ENCODE measurements at regions not wholly inside any gene's neighbourhood (a gene's known extent, or its start where the extent isn't known, plus 50 kb on each side); places are given as distances from the start of the nearest gene placed in this dataset.
"Not testable (repeated sequence)": the region's sequence is repeated elsewhere in the genome, so short reads cannot be mapped to it uniquely, and the experiment has no call there.

- no peak for FAIRE-seq
- no peak overlapping the region for H2AFZ ChIP-seq (ENCODE audit: low read depth, low read length)
- H3K27ac Mint-ChIP-seq (ENCODE audit: unreplicated experiment) = no peak overlapping the region
These were observed 93.2 kb downstream of the GPR65 start for GRCh38 chr14:88098163-88098562.

GRCh38 chr14:88104710-88105109 lies 99.8 kb downstream of the GPR65 start:
- no peak overlapping the region for H3K9ac ChIP-seq (ENCODE audit: low read length)
- H3K27me3 Mint-ChIP-seq (ENCODE audit: low read depth, unreplicated experiment) = no peaks in the 10 kb centered on the region
- no peak overlapping the region for H3K4me3 ChIP-seq (ENCODE audit: insufficient read depth, low read depth, low read length)
- TF ChIP-seq, protein P1, sequence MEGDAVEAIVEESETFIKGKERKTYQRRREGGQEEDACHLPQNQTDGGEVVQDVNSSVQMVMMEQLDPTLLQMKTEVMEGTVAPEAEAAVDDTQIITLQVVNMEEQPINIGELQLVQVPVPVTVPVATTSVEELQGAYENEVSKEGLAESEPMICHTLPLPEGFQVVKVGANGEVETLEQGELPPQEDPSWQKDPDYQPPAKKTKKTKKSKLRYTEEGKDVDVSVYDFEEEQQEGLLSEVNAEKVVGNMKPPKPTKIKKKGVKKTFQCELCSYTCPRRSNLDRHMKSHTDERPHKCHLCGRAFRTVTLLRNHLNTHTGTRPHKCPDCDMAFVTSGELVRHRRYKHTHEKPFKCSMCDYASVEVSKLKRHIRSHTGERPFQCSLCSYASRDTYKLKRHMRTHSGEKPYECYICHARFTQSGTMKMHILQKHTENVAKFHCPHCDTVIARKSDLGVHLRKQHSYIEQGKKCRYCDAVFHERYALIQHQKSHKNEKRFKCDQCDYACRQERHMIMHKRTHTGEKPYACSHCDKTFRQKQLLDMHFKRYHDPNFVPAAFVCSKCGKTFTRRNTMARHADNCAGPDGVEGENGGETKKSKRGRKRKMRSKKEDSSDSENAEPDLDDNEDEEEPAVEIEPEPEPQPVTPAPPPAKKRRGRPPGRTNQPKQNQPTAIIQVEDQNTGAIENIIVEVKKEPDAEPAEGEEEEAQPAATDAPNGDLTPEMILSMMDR (IDR thresholded peaks at IDR 0.05; ENCODE audit: insufficient read depth, low read depth, low read length) = no peak
- TF ChIP-seq EZH2 (IDR thresholded peaks at IDR 0.05; ENCODE audit: insufficient read depth, low read length) = no peak
- no peaks in the 10 kb centered on the region for H3K36me3 ChIP-seq (ENCODE audit: insufficient read depth, low read length)
- no peak for FAIRE-seq
- no peak overlapping the region for H3K4me2 ChIP-seq (ENCODE audit: low read length)
- no peak overlapping the region for H3K4me3 Mint-ChIP-seq (ENCODE audit: unreplicated experiment)
- peaks cover 3% of the 10 kb centered on the region for H3K9me3 ChIP-seq (ENCODE audit: insufficient read depth, low read depth, low read length)
- H3K36me3 Mint-ChIP-seq (ENCODE audit: low read depth, unreplicated experiment) = no peaks in the 10 kb centered on the region
- H2AFZ ChIP-seq (ENCODE audit: low read depth, low read length) = no peak overlapping the region
- DNase-seq (ENCODE audit: low read depth) = no peak
- no peak overlapping the region for H3K27ac Mint-ChIP-seq (ENCODE audit: unreplicated experiment)
- H4K20me1 ChIP-seq (ENCODE audit: insufficient read depth, low read length) = no peaks in the 10 kb centered on the region
- no peaks in the 10 kb centered on the region for H3K4me1 Mint-ChIP-seq (ENCODE audit: low read depth, unreplicated experiment)
- no peaks in the 10 kb centered on the region for H3K27me3 ChIP-seq (ENCODE audit: insufficient read depth, low read length)
- H3K9me3 Mint-ChIP-seq (ENCODE audit: unreplicated experiment) = no peaks in the 10 kb centered on the region
- H3K79me2 ChIP-seq (ENCODE audit: insufficient read depth, low read length) = no peaks in the 10 kb centered on the region
- no peak overlapping the region for H3K27ac ChIP-seq (ENCODE audit: low read depth, low read length)
- no peaks in the 10 kb centered on the region for H3K4me1 ChIP-seq (ENCODE audit: insufficient read depth, low read length)

More at GRCh38 chr14:88098163-88098562, 93.2 kb downstream of the GPR65 start:
- Mint-ChIP-seq H3K4me3 (ENCODE audit: unreplicated experiment) (no peak overlapping the region), H3K9me3 (ENCODE audit: unreplicated experiment) (no peaks in the 10 kb centered on the region), H3K36me3 (ENCODE audit: low read depth, unreplicated experiment) (no peaks in the 10 kb centered on the region), H3K27me3 (ENCODE audit: low read depth, unreplicated experiment) (no peaks in the 10 kb centered on the region), H3K4me1 (ENCODE audit: low read depth, unreplicated experiment) (no peaks in the 10 kb centered on the region)
- TF ChIP-seq, protein P1 (IDR thresholded peaks at IDR 0.05; ENCODE audit: insufficient read depth, low read depth, low read length) = no peak
- no peak for TF ChIP-seq EZH2 (IDR thresholded peaks at IDR 0.05; ENCODE audit: insufficient read depth, low read length)
- no peak overlapping the region for H3K9ac ChIP-seq (ENCODE audit: low read length)
- H3K27me3 ChIP-seq (ENCODE audit: insufficient read depth, low read length) = no peaks in the 10 kb centered on the region
- no peaks in the 10 kb centered on the region for H3K4me1 ChIP-seq (ENCODE audit: insufficient read depth, low read length)
- no peaks in the 10 kb centered on the region for H3K9me3 ChIP-seq (ENCODE audit: insufficient read depth, low read depth, low read length)
- DNase-seq (ENCODE audit: low read depth) = no peak
- H3K79me2 ChIP-seq (ENCODE audit: insufficient read depth, low read length) = no peaks in the 10 kb centered on the region
- H3K27ac ChIP-seq (ENCODE audit: low read depth, low read length) = no peak overlapping the region
- no peak overlapping the region for H3K4me2 ChIP-seq (ENCODE audit: low read length)
- no peaks in the 10 kb centered on the region for H3K36me3 ChIP-seq (ENCODE audit: insufficient read depth, low read length)
- H4K20me1 ChIP-seq (ENCODE audit: insufficient read depth, low read length) = no peaks in the 10 kb centered on the region
- H3K4me3 ChIP-seq (ENCODE audit: insufficient read depth, low read depth, low read length) = no peak overlapping the region

DNA sequence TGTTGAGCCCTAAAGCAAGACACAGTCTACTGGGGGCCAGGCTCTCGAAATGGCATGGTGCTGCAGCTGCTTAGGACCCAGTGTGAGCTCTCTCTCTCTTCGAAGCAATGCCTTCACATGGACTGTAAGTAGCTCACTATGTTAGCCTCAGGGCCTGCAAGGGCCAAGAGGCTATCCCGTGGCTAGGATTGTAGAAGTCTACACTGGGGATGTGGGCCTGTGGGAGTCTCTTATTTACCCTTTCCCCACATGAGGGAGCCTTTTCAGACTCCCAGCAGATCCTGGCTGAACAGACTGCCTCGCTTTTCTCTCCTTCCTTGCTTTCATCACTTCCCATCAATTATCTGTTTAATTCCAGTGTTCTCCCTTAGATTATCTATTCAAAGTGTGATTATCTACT lies 101.4 kb downstream of the GPR65 start:
- Histone ChIP-seq H2AFZ (ENCODE audit: low read depth, low read length) (no peak overlapping the region), H3K79me2 (ENCODE audit: insufficient read depth, low read length) (no peaks in the 10 kb centered on the region), H3K4me2 (ENCODE audit: low read length) (no peak overlapping the region), H3K27me3 (ENCODE audit: insufficient read depth, low read length) (no peaks in the 10 kb centered on the region), H3K4me3 (ENCODE audit: insufficient read depth, low read depth, low read length) (no peak overlapping the region), H4K20me1 (ENCODE audit: insufficient read depth, low read length) (no peaks in the 10 kb centered on the region), H3K27ac (ENCODE audit: low read depth, low read length) (no peak overlapping the region), H3K36me3 (ENCODE audit: insufficient read depth, low read length) (no peaks in the 10 kb centered on the region), H3K9ac (ENCODE audit: low read length) (no peak overlapping the region), H3K9me3 (ENCODE audit: insufficient read depth, low read depth, low read length) (peaks cover 3% of the 10 kb centered on the region), H3K4me1 (ENCODE audit: insufficient read depth, low read length) (no peaks in the 10 kb centered on the region)
- Mint-ChIP-seq H3K27me3 (ENCODE audit: low read depth, unreplicated experiment) (no peaks in the 10 kb centered on the region), H3K36me3 (ENCODE audit: low read depth, unreplicated experiment) (no peaks in the 10 kb centered on the region), H3K4me1 (ENCODE audit: low read depth, unreplicated experiment) (no peaks in the 10 kb centered on the region), H3K4me3 (ENCODE audit: unreplicated experiment) (no peak overlapping the region), H3K9me3 (ENCODE audit: unreplicated experiment) (no peaks in the 10 kb centered on the region), H3K27ac (ENCODE audit: unreplicated experiment) (no peak overlapping the region)
- TF ChIP-seq, protein P1 (IDR thresholded peaks at IDR 0.05; ENCODE audit: insufficient read depth, low read depth, low read length) = no peak
- TF ChIP-seq EZH2 (IDR thresholded peaks at IDR 0.05; ENCODE audit: insufficient read depth, low read length) = no peak
- FAIRE-seq (no peak), DNase-seq (ENCODE audit: low read depth) (no peak)

DNA sequence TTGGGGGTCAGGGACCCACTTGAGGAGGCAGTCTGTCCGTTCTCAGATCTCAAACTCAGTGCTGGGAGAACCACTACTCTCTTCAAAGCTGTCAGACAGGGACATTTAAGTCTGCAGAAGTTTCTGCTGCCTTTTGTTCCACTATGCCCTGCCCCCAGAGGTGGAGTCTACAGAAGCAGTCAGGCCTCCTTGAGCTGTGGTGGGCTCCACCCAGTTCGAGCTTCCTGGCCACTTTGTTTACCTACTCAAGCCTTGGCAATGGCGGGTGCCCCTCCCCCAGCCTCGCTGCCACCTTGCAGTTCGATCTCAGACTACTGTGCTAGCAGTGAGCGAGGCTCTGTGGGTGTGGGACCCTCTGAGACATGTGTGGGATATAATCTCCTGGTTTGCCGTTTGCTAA lies 122.7 kb downstream of the GPR65 start:
- not testable (repeated sequence) for H3K9me3 Mint-ChIP-seq (ENCODE audit: unreplicated experiment); H3K36me3 ChIP-seq (ENCODE audit: insufficient read depth, low read length); H3K27ac Mint-ChIP-seq (ENCODE audit: unreplicated experiment); H3K27ac ChIP-seq (ENCODE audit: low read depth, low read length); H3K4me1 ChIP-seq (ENCODE audit: insufficient read depth, low read length); H3K79me2 ChIP-seq (ENCODE audit: insufficient read depth, low read length); H3K36me3 Mint-ChIP-seq (ENCODE audit: low read depth, unreplicated experiment); H3K4me3 ChIP-seq (ENCODE audit: insufficient read depth, low read depth, low read length); H3K27me3 ChIP-seq (ENCODE audit: insufficient read depth, low read length); H3K9ac ChIP-seq (ENCODE audit: low read length); FAIRE-seq; DNase-seq (ENCODE audit: low read depth); H3K4me2 ChIP-seq (ENCODE audit: low read length); H4K20me1 ChIP-seq (ENCODE audit: insufficient read depth, low read length); H3K9me3 ChIP-seq (ENCODE audit: insufficient read depth, low read depth, low read length); H2AFZ ChIP-seq (ENCODE audit: low read depth, low read length); H3K4me3 Mint-ChIP-seq (ENCODE audit: unreplicated experiment)
- H3K27me3 Mint-ChIP-seq (ENCODE audit: low read depth, unreplicated experiment) = peaks cover 11% of the 10 kb centered on the region
- peaks cover 14% of the 10 kb centered on the region for H3K4me1 Mint-ChIP-seq (ENCODE audit: low read depth, unreplicated experiment)
